Neuron (in vitro differentiated cells): ENCODE measurements at regions not wholly inside any gene's neighbourhood (a gene's known extent, or its start where the extent isn't known, plus 50 kb on each side); places are given as distances from the start of the nearest gene placed in this dataset.

ENCODE experiments used
- H2AFZ ChIP-seq: one replicate; pipeline ENCODE4 v1.6.1; 2013; ENCODE audit warnings: low read depth, mild to moderate bottlenecking, inconsistent platforms, low read length, moderate library complexity
- H3K27me3 ChIP-seq: one replicate; pipeline ENCODE4 v1.6.1; 2013; ENCODE audit warnings: low read length; ENCODE audit not compliant: insufficient read depth
- H3K36me3 ChIP-seq: one replicate; pipeline ENCODE4 v1.6.1; 2013; ENCODE audit warnings: low read length; ENCODE audit not compliant: insufficient read depth
- H3K4me1 ChIP-seq: one replicate; pipeline ENCODE4 v1.6.1; 2013; ENCODE audit warnings: low read length; ENCODE audit not compliant: insufficient read depth
- H3K4me3 ChIP-seq: 2 replicates; pipeline ENCODE4 v1.5.1; 2013; ENCODE audit warnings: mild to moderate bottlenecking, low read length, moderate library complexity
- H3K9me3 ChIP-seq: one replicate; pipeline ENCODE4 v1.6.1; 2013; ENCODE audit warnings: low read length

DNA sequence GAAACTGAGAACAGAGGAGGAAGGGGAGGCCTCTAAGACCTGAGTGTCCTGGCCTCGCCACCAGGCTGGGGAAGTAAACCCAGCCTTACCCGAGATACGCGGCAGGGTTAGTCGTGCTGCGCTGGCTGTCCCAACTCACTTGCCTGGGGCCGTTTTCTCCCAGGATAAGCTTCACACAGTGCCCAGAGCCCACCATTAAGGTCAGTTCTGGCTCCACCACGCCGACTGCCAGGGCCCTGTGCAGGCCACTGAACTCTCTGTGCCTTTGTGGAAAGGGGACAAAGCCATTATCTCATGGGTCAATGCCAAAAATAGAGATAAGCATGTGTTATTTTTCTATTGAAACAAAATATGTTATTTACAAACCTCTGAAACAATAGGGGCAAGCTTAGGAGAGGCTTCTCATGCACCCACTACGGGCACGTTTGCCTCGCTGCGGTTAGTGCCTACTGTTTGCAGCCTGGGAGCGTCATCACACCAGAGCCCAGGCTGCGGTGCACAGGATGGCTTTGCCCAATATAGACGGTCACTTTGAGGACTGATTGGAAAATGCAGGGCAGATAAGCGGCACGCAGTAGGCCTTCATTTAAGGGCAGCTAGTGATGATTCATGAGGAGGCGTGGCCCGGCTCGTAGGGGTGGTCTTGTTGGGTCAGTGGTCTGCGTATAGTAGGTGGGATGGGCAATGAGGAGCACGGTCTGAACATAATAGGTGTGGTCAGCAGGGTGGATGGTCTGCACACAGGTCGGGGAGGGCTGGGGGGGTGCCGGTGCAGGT is 242.1 kb downstream of the GLI2 start:
- peaks cover 92% of the 10 kb centered on the region for H3K36me3 ChIP-seq
- H3K4me3 ChIP-seq, result no peak overlapping the region
- no peaks in the 10 kb centered on the region for H3K9me3 ChIP-seq
- no peaks in the 10 kb centered on the region for H3K4me1 ChIP-seq
- no peaks in the 10 kb centered on the region for H3K27me3 ChIP-seq
- no peak overlapping the region for H2AFZ ChIP-seq

DNA sequence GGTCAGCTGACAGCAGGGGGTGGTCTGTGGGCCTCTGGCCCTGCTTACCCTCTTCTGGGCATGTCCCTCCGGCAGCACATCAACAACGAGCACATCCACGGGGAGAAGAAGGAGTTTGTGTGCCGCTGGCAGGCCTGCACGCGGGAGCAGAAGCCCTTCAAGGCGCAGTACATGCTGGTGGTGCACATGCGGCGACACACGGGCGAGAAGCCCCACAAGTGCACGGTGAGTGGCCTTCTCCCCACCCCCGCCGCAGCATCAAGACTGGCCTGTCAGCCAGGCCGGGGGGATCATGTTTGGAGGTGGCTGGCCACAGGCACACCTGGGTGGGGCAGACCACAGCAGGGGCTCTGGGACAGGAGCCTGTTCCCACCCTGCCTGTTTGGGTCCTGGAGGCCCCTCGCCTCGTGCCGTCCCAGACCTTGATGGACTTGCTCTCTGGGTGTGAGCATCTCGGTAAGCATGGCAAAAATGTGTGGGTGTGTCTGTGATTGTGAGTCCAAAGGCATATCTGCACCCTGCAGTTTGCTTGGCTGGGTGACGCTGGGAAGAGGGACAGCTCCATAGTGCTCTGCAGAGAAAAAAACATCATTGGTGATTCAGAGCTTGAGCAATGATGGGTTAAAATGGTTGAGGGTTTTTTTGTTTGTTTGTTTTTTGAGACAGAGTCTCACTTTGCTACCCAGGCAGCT is 242.8 kb downstream of the GLI2 start:
- H2AFZ ChIP-seq, result no peak overlapping the region
- H3K4me3 ChIP-seq, result no peak overlapping the region
- H3K4me1 ChIP-seq, result no peaks in the 10 kb centered on the region
- no peaks in the 10 kb centered on the region for H3K9me3 ChIP-seq
- no peaks in the 10 kb centered on the region for H3K27me3 ChIP-seq
- H3K36me3 ChIP-seq, result peaks cover 92% of the 10 kb centered on the region

DNA sequence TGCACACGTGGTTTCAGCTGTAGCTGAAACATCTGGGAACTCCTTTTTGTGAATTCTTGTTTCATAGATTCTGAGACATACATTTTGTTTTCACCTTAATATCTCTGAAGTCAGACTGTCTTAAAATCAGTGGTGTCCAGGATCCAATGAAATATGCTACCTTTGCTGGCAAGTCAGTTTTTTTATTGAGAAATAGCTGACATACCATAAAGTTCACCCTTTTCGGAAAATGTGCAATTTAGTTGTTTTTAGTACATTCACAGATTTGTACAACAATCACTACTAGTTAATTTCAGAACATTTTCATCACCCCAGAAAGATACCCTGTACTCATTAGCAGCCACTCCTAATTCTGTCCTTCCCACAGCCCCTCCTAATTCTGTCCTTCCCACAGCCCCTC is 243.7 kb downstream of the GLI2 start:
- Histone ChIP-seq H3K27me3 (no peaks in the 10 kb centered on the region), H2AFZ (no peak overlapping the region), H3K4me3 (no peak overlapping the region), H3K36me3 (peaks cover 94% of the 10 kb centered on the region), H3K4me1 (no peaks in the 10 kb centered on the region), H3K9me3 (no peaks in the 10 kb centered on the region)

DNA sequence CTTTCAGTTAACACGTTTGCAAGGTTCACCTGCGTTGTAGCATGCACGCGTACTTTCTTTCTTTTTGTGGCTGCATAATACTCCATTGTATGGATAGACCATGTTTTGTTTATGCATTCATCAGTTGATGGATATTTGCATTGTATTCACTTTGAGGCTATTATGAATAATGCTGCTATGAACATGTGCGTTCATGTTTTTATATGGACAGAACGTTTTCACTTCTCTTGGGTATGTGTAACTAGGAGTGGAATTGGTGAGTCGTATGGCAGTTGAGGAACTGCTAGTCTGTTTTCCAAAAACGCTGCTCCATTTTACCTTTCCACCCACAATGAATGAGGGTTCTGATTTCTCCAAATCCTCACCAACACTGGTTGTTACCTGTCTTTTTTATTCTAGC is 244.3 kb downstream of the GLI2 start:
- H3K27me3 ChIP-seq, result no peaks in the 10 kb centered on the region
- no peaks in the 10 kb centered on the region for H3K9me3 ChIP-seq
- H3K36me3 ChIP-seq, result peaks cover 93% of the 10 kb centered on the region
- H2AFZ ChIP-seq, result no peak overlapping the region
- H3K4me1 ChIP-seq, result no peaks in the 10 kb centered on the region
- H3K4me3 ChIP-seq, result no peak overlapping the region

DNA sequence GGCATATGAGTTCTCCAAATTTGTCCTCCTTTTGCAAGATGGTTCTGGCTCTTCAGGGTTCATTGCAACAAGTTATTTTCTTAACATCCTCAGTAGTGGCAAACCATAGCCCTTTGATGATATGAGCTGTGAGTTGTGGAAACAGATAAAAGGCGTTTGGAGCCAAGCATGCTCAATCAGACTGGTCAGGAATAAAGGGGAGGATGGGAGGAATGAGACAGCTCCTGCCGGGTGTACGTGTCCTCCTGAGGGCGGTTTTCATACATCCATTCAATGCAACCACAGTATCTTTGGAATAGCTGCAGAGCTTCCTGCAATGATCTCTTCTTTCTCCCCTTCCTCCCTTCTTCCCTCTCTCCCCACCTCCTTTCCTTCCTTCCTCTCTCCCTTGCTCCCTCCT is 245.8 kb downstream of the GLI2 start:
- H3K4me3 ChIP-seq, result no peak overlapping the region
- H3K4me1 ChIP-seq, result no peaks in the 10 kb centered on the region
- H2AFZ ChIP-seq, result no peak overlapping the region
- H3K9me3 ChIP-seq, result no peaks in the 10 kb centered on the region
- no peaks in the 10 kb centered on the region for H3K27me3 ChIP-seq
- peaks cover 93% of the 10 kb centered on the region for H3K36me3 ChIP-seq

DNA sequence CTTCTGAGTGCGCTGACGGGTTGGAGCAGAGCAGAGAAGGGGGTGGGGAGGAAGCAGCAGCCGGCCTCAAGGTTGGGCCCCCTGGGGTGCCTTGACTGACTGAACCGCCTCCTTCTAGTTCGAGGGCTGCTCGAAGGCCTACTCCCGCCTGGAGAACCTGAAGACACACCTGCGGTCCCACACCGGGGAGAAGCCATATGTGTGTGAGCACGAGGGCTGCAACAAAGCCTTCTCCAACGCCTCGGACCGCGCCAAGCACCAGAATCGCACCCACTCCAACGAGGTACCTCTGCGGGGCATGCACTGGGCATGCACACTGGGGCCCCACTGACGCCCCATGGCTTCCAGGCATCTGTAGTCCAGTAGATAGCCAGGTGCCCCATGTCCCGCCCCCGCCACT is 246.9 kb downstream of the GLI2 start:
- H3K4me1 ChIP-seq, result no peaks in the 10 kb centered on the region
- peaks cover 93% of the 10 kb centered on the region for H3K36me3 ChIP-seq
- no peaks in the 10 kb centered on the region for H3K27me3 ChIP-seq
- H3K4me3 ChIP-seq, result no peak overlapping the region
- H3K9me3 ChIP-seq, result peaks cover 2% of the 10 kb centered on the region
- H2AFZ ChIP-seq, result no peak overlapping the region

DNA sequence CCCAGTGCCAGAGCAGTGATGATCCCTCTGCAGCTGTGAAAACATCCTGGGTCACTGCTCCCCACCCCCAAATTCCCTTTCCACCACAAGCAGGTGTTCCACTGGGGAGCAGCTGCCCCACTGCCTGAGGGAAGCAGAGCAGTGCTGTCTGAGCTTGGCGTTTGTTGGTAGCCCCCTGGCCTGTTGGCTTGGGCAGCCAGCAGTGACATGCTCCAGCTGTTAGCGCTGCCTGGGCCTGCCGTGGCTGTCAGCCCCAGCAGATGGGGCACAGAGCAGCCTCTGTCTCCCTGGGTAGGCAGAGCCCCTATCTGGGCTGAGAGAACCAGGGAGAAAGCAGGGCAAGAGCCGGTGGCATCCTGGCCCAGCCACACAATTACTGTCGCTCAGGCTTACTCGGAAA is 247.7 kb downstream of the GLI2 start:
- Histone ChIP-seq H3K9me3 (peaks cover 2% of the 10 kb centered on the region), H2AFZ (no peak overlapping the region), H3K4me1 (no peaks in the 10 kb centered on the region), H3K27me3 (no peaks in the 10 kb centered on the region), H3K36me3 (peaks cover 93% of the 10 kb centered on the region), H3K4me3 (no peak overlapping the region)

DNA sequence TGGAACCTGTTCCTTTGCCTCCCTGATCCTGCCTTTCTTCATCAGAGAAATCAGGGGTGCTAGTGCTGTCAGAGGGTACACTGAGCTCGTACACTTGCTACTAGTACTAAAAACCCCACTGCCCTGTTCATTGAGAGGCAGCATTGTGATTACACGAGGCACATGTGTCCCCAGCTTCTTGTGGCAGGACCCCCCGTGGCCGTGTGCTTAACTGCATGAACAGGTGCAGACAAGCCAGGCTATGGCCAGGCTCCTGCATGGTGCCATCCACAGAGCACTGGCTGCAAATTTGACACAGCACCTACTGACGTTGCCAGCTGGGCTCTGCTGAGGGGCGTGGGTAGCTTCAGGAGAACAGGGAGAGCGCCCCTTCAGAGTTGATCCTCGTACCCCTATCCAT is 248.4 kb downstream of the GLI2 start:
- H2AFZ ChIP-seq, result no peak overlapping the region
- peaks cover 91% of the 10 kb centered on the region for H3K36me3 ChIP-seq
- no peaks in the 10 kb centered on the region for H3K27me3 ChIP-seq
- peaks cover 2% of the 10 kb centered on the region for H3K9me3 ChIP-seq
- H3K4me3 ChIP-seq, result no peak overlapping the region
- H3K4me1 ChIP-seq, result no peaks in the 10 kb centered on the region

DNA sequence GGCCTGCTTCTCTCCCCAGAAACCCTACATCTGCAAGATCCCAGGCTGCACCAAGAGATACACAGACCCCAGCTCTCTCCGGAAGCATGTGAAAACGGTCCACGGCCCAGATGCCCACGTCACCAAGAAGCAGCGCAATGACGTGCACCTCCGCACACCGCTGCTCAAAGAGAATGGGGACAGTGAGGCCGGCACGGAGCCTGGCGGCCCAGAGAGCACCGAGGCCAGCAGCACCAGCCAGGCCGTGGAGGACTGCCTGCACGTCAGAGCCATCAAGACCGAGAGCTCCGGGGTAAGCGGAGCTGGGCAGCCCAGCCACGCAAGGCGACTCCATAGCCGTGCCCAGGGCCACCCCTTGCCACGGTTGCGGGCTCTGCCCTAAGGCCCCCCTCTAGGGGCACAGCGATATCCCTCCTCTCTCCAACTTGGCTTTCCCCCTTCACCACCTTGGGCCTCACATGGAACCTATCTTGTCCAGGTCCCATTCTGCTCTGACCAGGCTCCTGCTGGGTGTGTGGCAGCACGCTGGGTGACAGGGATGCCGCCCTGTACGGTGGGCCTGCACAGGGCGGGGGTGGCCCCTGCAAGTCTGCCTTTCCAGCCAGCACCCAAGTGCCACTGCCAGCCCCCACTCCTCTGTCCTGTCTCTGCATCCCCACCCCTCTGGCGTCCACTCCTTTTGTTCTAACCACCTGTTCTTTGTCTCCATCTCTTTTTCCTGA is 248.9 kb downstream of the GLI2 start:
- Histone ChIP-seq H3K4me1 (no peaks in the 10 kb centered on the region), H3K36me3 (peaks cover 91% of the 10 kb centered on the region), H3K4me3 (no peak overlapping the region), H3K27me3 (no peaks in the 10 kb centered on the region), H2AFZ (no peak overlapping the region), H3K9me3 (peaks cover 2% of the 10 kb centered on the region)

DNA sequence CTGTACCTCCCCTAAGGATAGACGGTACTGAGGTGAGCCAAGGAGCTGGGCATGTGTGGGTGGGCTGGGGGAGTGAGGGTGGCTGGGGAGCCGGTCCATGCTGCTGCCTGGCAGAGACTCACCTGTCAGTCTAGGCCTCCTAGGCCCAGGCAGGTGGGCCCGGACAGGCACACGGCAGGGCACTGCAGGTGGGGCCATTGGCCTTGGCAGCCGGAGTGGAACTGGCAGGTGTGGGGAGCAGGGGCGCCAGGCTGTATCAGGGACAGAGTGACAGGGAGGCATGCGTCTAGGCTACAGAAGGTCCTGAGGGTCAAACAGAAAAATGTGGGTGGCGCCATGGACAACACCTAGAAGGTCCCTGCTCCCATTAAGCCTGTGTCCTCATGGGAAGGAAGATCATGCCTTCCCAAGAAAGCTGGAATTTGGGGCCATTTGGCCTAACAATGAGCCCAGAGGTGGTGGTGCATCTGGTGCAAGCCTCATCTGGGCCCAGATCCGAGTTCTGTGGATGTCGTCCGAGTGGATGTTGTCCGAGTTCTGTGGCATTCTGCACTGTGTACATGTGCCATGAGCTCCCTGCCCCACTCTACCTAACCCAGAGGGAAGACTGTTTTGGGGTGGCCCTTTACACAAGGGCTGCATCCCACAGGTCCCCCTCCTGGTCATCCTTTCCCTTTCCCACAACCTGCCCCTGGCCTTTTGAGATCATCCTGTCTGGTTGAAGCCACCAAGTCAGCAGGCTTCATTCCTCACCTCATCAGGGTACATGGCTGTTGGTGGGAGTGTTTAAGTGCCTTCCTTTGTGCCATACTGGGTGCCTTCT is 249.7 kb downstream of the GLI2 start:
- Histone ChIP-seq H2AFZ (no peak overlapping the region), H3K36me3 (peaks cover 92% of the 10 kb centered on the region), H3K4me3 (no peak overlapping the region), H3K4me1 (no peaks in the 10 kb centered on the region), H3K9me3 (peaks cover 2% of the 10 kb centered on the region), H3K27me3 (no peaks in the 10 kb centered on the region)

DNA sequence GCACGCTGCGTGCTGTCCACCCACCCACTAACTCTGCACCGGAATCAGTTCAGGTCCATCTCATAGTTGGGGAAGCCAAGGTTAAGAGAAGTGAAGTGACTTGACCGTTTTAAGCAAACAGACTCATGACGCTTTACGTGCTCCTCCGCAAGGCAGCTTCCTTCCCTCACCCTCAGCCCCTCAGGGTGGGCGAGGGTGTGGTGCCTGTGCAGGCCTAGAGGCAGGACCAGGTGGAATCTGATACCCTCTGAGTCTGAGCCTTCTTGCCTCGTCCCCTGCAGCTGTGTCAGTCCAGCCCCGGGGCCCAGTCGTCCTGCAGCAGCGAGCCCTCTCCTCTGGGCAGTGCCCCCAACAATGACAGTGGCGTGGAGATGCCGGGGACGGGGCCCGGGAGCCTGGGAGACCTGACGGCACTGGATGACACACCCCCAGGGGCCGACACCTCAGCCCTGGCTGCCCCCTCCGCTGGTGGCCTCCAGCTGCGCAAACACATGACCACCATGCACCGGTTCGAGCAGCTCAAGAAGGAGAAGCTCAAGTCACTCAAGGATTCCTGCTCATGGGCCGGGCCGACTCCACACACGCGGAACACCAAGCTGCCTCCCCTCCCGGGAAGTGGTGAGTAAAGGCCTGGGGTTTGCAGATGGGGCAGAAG is 250.5 kb downstream of the GLI2 start:
- Histone ChIP-seq H3K27me3 (no peaks in the 10 kb centered on the region), H2AFZ (no peak overlapping the region), H3K9me3 (peaks cover 2% of the 10 kb centered on the region), H3K36me3 (peaks cover 95% of the 10 kb centered on the region), H3K4me1 (no peaks in the 10 kb centered on the region), H3K4me3 (no peak overlapping the region)

DNA sequence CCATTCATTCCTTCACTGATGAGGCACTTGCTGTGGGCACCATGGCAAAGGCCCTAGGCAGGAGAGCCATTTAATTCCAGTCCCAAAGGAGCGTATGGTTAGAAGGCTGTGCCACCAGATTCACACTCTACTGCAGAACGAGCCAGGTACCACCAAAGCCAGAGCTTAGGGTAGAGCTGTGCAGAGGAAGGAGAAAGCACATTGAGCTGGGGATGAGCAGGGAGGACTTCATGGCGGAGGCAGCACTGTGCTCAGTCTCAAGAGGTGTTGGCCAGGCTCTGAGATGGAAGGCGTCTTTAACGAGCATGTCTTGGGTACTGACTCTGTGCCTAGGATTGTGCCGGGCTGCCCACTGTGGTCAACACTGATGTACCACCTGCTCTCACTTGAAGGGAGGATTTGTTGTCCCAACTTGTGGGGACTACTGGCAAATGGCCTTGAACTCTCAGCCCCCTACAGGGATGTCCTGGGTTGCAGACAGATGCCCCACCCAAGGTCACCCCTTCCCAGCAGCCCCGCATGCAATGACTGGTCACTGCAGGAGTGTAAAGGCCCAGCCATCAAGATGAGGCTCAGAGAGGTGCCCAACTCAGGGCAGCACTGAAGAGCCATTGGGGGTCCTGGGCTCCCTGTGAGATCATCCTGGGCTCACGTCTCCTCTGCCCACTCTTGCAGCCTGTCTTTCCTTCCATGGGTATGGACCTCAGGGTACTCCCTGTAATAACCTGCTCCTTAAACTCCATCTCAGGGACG is 251.4 kb downstream of the GLI2 start:
- Histone ChIP-seq H2AFZ (no peak overlapping the region), H3K27me3 (no peaks in the 10 kb centered on the region), H3K4me1 (no peaks in the 10 kb centered on the region), H3K9me3 (peaks cover 2% of the 10 kb centered on the region), H3K36me3 (peaks cover 96% of the 10 kb centered on the region), H3K4me3 (no peak overlapping the region)
